ENCODE measurements at regions not wholly inside any gene's neighbourhood (a gene's known extent, or its start where the extent isn't known, plus 50 kb on each side); places are given as distances from the start of the nearest gene placed in this dataset.

GRCh38 chr1:99577313-99577712, 68.6 kb upstream of the PALMD start:
- no peak for TF ChIP-seq CHD2 (IDR thresholded peaks at IDR 0.05; ENCODE audit: low read length)
- TF ChIP-seq SIN3A (conservative IDR thresholded peaks at IDR 0.05 in 1 of 2, IDR thresholded peaks at IDR 0.05 in 1 of 2; ENCODE audit: low read depth in 1 of 2, low read length in 2 of 2) = no peak
- no peak for TF ChIP-seq BCL11A (IDR thresholded peaks at IDR 0.05; ENCODE audit: low read depth in 2 of 2, low read length in 2 of 2)
- no peak for TF ChIP-seq YY1 (IDR thresholded peaks at IDR 0.05; ENCODE audit: low read depth, low read length)
- TF ChIP-seq SAP30 (IDR thresholded peaks at IDR 0.05; ENCODE audit: insufficient read depth, insufficient replicate concordance, low read length) = no peak
- TF ChIP-seq PHF8 (conservative IDR thresholded peaks at IDR 0.05; ENCODE audit: low read depth, low read length) = no peak
- no peak for TF ChIP-seq GTF2F1 (IDR thresholded peaks at IDR 0.05; ENCODE audit: borderline replicate concordance, low read depth, low read length)
- no peak for TF ChIP-seq SIX5 (IDR thresholded peaks at IDR 0.05; ENCODE audit: low read depth, low read length)
- TF ChIP-seq CEBPB (IDR thresholded peaks at IDR 0.05; ENCODE audit: low read depth, low read length) = no peak
- no peak for TF ChIP-seq HDAC6 (IDR thresholded peaks at IDR 0.05; ENCODE audit: low read depth, low read length)
- TF ChIP-seq SIRT6 (IDR thresholded peaks at IDR 0.05; ENCODE audit: low read length) = no peak
- TF ChIP-seq BRCA1 (IDR thresholded peaks at IDR 0.05; ENCODE audit: low read depth, low read length) = no peak
- TF ChIP-seq RBBP5 (IDR thresholded peaks at IDR 0.05; ENCODE audit: borderline replicate concordance, low read depth, low read length) = no peak
- H3K79me1 ChIP-seq (ENCODE audit: low read depth, low read length) = no peaks in the 10 kb centered on the region
- no peaks in the 10 kb centered on the region for H3K23me2 ChIP-seq (ENCODE audit: low read depth, low read length)
- no peaks in the 10 kb centered on the region for H3K4me1 ChIP-seq (replicated peaks in 1 of 4; ENCODE audit: control insufficient read depth in 3 of 4, insufficient read depth in 4 of 4, low read length in 3 of 4)
- no peak overlapping the region for H2BK20ac ChIP-seq (ENCODE audit: low read length)
- no peak overlapping the region for H4K8ac ChIP-seq (ENCODE audit: extremely low read depth, insufficient read depth, low read length)
- H3K79me2 ChIP-seq (ENCODE audit: control insufficient read depth in 1 of 2, insufficient read depth in 2 of 2, low read length in 2 of 2) = no peaks in the 10 kb centered on the region
- no peaks in the 10 kb centered on the region for H4K20me1 ChIP-seq (replicated peaks in 1 of 2; ENCODE audit: control insufficient read depth in 1 of 2, insufficient read depth in 2 of 2, low read length in 2 of 2)
- H3K56ac ChIP-seq (replicated peaks; ENCODE audit: insufficient read length, low read depth, low read length) = no peak overlapping the region
- H4K91ac ChIP-seq (replicated peaks; ENCODE audit: insufficient read length, low read length) = no peak overlapping the region
- H3K9ac ChIP-seq (replicated peaks in 1 of 4; ENCODE audit: extremely low read depth in 1 of 4, low read depth in 3 of 4, low read length in 3 of 4) = no peak overlapping the region; a peak in 1 of 7 replicates
- H3K18ac ChIP-seq (ENCODE audit: extremely low read depth, low read length) = no peak overlapping the region
- no peak overlapping the region for H2BK5ac ChIP-seq (ENCODE audit: low read depth, low read length)
- H3K4me2 ChIP-seq (ENCODE audit: insufficient read depth in 1 of 2, low read depth in 2 of 2, low read length in 2 of 2) = no peak overlapping the region
- H2BK120ac ChIP-seq (replicated peaks; ENCODE audit: low read depth, low read length) = no peak overlapping the region
- ChIA-PET POLR2A (ENCODE audit: partially characterized antibody) (no interaction called here), CTCF (ENCODE audit: partially characterized antibody) (interaction anchor here (0.5 to 0.7 kb wide), 4 partner anchors 114 to 591 kb away, joined by 3 to 4 read pairs (median 4); no protein-coding TSS in a partner anchor)
- no peak overlapping the region for H3K14ac ChIP-seq (ENCODE audit: insufficient read length)
- no peak overlapping the region for H2AFZ ChIP-seq (ENCODE audit: low read length)
- H3K4me3 ChIP-seq (ENCODE audit: extremely low read depth in 1 of 4, insufficient read depth in 2 of 4, low read depth in 3 of 4, low read length in 4 of 4) = no peak overlapping the region
- H3K36me3 ChIP-seq (ENCODE audit: control insufficient read depth in 2 of 4, insufficient read depth in 4 of 4, low read length in 3 of 4) = no peaks in the 10 kb centered on the region
- H3K23ac ChIP-seq (ENCODE audit: insufficient read length) = no peak overlapping the region
- no peak overlapping the region for H3K4ac ChIP-seq (replicated peaks; ENCODE audit: insufficient read length, low read depth, low read length)
- H2AK5ac ChIP-seq (ENCODE audit: low read depth, low read length) = no peak overlapping the region
- H2BK12ac ChIP-seq (ENCODE audit: low read depth, low read length) = no peak overlapping the region
- DNase-seq (ENCODE audit: low read depth in 1 of 2, low spot score in 2 of 2) = no peak
- no peaks in the 10 kb centered on the region for H3K9me3 ChIP-seq (ENCODE audit: insufficient read depth in 2 of 2, low read depth in 1 of 2, low read length in 1 of 2)
- H3K27ac ChIP-seq (ENCODE audit: low read depth, low read length) = no peak overlapping the region
- H2BK15ac ChIP-seq (ENCODE audit: low read length) = no peak overlapping the region
- no peaks in the 10 kb centered on the region for H3K27me3 ChIP-seq (replicated peaks in 1 of 4; ENCODE audit: control insufficient read depth in 3 of 4, extremely low read depth in 1 of 4, insufficient read depth in 3 of 4, low read length in 3 of 4)
- WGBS, 2 experiments (ENCODE audit: extremely low coverage in 1 of 2, insufficient coverage in 1 of 2, insufficient read length in 1 of 2, insufficient replicate concordance in 2 of 2, low coverage in 1 of 2, low lambda C conversion rate in 2 of 2, missing lambda C conversion rate in 1 of 2) = 77% methylated on average over 3 of the region's 3 CpGs; no CpG with 5 or more reads in 1 of the 2 experiments
- no peak overlapping the region for H4K5ac ChIP-seq (ENCODE audit: insufficient read length, low read depth, low read length)
- no peak for FAIRE-seq
